ENCODE measurements at regions not wholly inside any gene's neighbourhood (a gene's known extent, or its start where the extent isn't known, plus 50 kb on each side); places are given as distances from the start of the nearest gene placed in this dataset.

GRCh38 chr3:104846270-104846669 lies 520.4 kb upstream of the ALCAM start:
- TF ChIP-seq CTCF (IDR thresholded peaks at IDR 0.05) (no peak), ZFX (IDR thresholded peaks at IDR 0.05; ENCODE audit: borderline replicate concordance) (no peak)

All from 22Rv1 (cell line).